Transverse colon (tissue), 4 donors: ENCODE measurements at regions not wholly inside any gene's neighbourhood (a gene's known extent, or its start where the extent isn't known, plus 50 kb on each side); places are given as distances from the start of the nearest gene placed in this dataset.
"Not testable (repeated sequence)": the region's sequence is repeated elsewhere in the genome, so short reads cannot be mapped to it uniquely, and the experiment has no call there.

Experiments used
- DNase-seq: peaks from one replicate; pipeline ENCODE4 v3.0.0-alpha.2; 2019
- H3K27ac ChIP-seq, 4 donors: fragments of 200-600 bp; sonication (generic); 2 replicates each; pipeline ENCODE4 v1.5.1; 2016 to 2018; ENCODE audit warnings: inconsistent platforms in 4 of 4
- H3K27me3 ChIP-seq: fragments of 200-600 bp; sonication (generic); 2 replicates; pipeline ENCODE4 v1.5.1; 2017; ENCODE audit warnings: inconsistent platforms
- H3K36me3 ChIP-seq, 4 donors: fragments of 200-600 bp; sonication (generic); 2 replicates each; pipeline ENCODE4 v1.5.1; 2017 to 2019; ENCODE audit warnings: inconsistent platforms in 4 of 4
- H3K4me1 ChIP-seq, 4 donors: fragments of 200-600 bp; sonication (generic); 2 replicates each; pipeline ENCODE4 v1.5.1; 2017 to 2020; ENCODE audit warnings: inconsistent platforms in 4 of 4
- H3K4me3 ChIP-seq, 4 donors: fragments of 200-600 bp; sonication (generic); 1 replicate in 1 of 4; 2 replicates in 3 of 4; pipeline versions ENCODE4 v1.5.1 to v1.6.1; 2017 to 2019; ENCODE audit warnings: inconsistent platforms in 4 of 4
- H3K9me3 ChIP-seq, 2 donors: fragments of 200-600 bp; sonication (generic); 2 replicates each; pipeline ENCODE4 v1.5.1; 2017 to 2019; ENCODE audit warnings: inconsistent platforms in 2 of 2
- EP300 ChIP-seq: sonication (generic); formaldehyde crosslinking; IDR thresholded peaks from one replicate; pipeline ENCODE4 v1.6.1; 2017; ENCODE audit warnings: antibody characterized with exemption, low read depth
- POLR2A ChIP-seq: fragments of 450-650 bp; IDR thresholded peaks from one replicate; pipeline ENCODE4 v1.6.1; 2016; ENCODE audit warnings: antibody characterized with exemption, mild to moderate bottlenecking, moderate library complexity
- POLR2AphosphoS5 ChIP-seq, 3 donors: sonication (generic); formaldehyde crosslinking; IDR thresholded peaks; one replicate each; pipeline ENCODE4 v1.6.1; 2016; ENCODE audit warnings: antibody characterized with exemption in 3 of 3
- WGBS, 2 donors: methylation state at CpG; one replicate each; pipeline ENCODE4 v1.1.5; 2018; ENCODE audit warnings: low coverage in 1 of 2; 5-methylcytosine and 5-hydroxymethylcytosine counted together
- in situ Hi-C, 4 donors: fragments of 200-750 bp; cut with MboI; loops; one replicate each; pipeline versions ENCODE4 v1.15.0 to v1.15.1; 2017; ENCODE audit warnings: low sequenced_read_pairs in 3 of 4, low pct_ligation_motif_present in 1 of 4, low pct_unique_long_range_greater_than_20kb in 1 of 4
- intact Hi-C: fragments of 100-400 bp; cut with DNase I; formaldehyde crosslinking; loops from one replicate; pipeline ENCODE4 v1.15.1; 2023; ENCODE audit warnings: low total_unique reads
- TF ChIP-seq, protein P1 (sequence below), 5 experiments: fragments of 200-600 bp in 3 of 5; fragments of 450-650 bp in 2 of 5; sonication (generic) in 3 of 5; IDR thresholded peaks; 1 replicate in 2 of 5; 2 replicates in 3 of 5; pipeline ENCODE4 v1.5.1; 2016 to 2017; ENCODE audit warnings: antibody characterized with exemption in 5 of 5, inconsistent platforms in 3 of 5, mild to moderate bottlenecking in 2 of 5, moderate library complexity in 1 of 5

DNA sequence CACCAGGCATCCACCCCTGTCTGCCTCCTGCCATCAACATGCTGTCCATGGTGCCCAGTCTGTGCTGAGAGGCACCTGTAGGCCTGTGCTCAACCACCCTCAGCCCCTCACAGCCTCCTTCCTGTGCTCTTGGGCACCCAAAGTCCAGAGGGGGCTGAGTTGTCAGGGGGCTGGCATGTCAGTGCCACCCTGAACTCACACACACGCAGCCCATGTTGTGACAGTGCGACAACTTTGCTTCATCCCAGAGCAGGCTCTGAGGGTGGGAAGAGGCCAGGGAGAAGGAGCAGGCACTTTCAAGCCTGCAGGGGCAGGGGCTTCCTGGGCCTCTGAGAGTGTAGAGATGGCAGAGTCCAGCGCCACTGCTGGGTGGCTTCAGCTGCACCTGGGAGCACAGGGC lies 491.0 kb downstream of the TMEM135 start:
- Histone ChIP-seq H3K36me3 (no peaks in the 10 kb centered on the region), H3K4me1 (no peaks in the 10 kb centered on the region), H3K27ac (no peak overlapping the region), H3K27me3 (no peaks in the 10 kb centered on the region), H3K4me3 (no peak overlapping the region), H3K9me3 (no peaks in the 10 kb centered on the region)
- WGBS, 2 donors, result 100% methylated on average over 2 of the region's 3 CpGs; no CpG with 5 or more reads in 1 of the 2 donors
- in situ Hi-C loops, result no loop called here
- intact Hi-C loops, result no loop called here
- TF ChIP-seq EP300 (no peak), POLR2AphosphoS5 (IDR thresholded peaks at IDR 0.05) (no peak), POLR2A (no peak)
- TF ChIP-seq, protein P1, sequence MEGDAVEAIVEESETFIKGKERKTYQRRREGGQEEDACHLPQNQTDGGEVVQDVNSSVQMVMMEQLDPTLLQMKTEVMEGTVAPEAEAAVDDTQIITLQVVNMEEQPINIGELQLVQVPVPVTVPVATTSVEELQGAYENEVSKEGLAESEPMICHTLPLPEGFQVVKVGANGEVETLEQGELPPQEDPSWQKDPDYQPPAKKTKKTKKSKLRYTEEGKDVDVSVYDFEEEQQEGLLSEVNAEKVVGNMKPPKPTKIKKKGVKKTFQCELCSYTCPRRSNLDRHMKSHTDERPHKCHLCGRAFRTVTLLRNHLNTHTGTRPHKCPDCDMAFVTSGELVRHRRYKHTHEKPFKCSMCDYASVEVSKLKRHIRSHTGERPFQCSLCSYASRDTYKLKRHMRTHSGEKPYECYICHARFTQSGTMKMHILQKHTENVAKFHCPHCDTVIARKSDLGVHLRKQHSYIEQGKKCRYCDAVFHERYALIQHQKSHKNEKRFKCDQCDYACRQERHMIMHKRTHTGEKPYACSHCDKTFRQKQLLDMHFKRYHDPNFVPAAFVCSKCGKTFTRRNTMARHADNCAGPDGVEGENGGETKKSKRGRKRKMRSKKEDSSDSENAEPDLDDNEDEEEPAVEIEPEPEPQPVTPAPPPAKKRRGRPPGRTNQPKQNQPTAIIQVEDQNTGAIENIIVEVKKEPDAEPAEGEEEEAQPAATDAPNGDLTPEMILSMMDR (IDR thresholded peaks at IDR 0.05), result no peak
- no peak for DNase-seq

DNA sequence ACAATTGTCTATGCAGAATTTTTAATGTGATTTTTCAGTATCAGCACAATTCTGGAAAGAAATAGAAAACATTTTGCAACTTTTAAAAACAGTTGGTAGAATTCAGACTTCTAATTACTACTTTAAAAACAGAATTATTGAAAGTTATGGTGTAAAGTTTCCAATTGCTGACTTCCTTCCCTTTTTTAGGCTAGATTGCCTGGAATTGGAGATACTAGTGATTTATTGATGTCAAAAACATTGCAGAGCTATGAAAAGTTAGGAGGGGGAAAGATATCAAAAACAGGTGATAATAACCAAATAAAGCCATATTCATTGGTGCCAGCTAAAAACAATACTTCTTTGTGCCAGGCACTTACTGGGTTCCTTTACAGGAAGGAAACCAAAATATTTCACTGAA lies 485.5 kb downstream of the TMEM135 start:
- Histone ChIP-seq H3K27me3 (no peaks in the 10 kb centered on the region), H3K27ac (no peak overlapping the region), H3K9me3 (no peaks in the 10 kb centered on the region), H3K4me3 (no peak overlapping the region), H3K36me3 (no peaks in the 10 kb centered on the region), H3K4me1 (no peaks in the 10 kb centered on the region)
- in situ Hi-C loops (no loop called here), intact Hi-C loops (no loop called here)
- no peak for DNase-seq
- TF ChIP-seq EP300 (no peak), POLR2AphosphoS5 (IDR thresholded peaks at IDR 0.05) (no peak)
- TF ChIP-seq, protein P1 (IDR thresholded peaks at IDR 0.05), result no peak

DNA sequence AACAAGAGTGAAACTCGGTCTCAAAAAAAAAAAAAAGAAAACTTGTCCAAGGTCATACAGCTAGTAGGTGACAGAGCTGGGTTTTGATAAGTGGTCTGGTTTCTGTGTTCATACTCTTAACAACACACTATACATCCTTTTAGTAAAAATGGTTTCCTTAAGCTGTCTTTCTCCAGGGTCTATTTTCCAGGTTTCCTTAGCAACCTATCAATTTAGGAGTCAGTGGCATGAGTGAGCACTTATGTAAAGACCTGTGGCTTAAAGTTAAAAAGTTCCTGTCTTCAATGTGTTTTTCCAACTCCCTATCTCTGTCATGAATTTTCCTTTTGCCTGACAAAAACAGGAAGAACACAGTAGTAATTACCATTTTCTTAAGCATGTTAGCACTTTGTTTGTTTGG lies 480.5 kb downstream of the TMEM135 start:
- H3K27me3 ChIP-seq, result no peaks in the 10 kb centered on the region
- 100% methylated on average over 1 of the region's 1 CpG; no CpG with 5 or more reads in 1 of the 2 donors for WGBS, 2 donors
- H3K4me1 ChIP-seq, result no peaks in the 10 kb centered on the region
- no peak overlapping the region for H3K27ac ChIP-seq
- H3K36me3 ChIP-seq, result no peaks in the 10 kb centered on the region
- TF ChIP-seq, protein P1 (IDR thresholded peaks at IDR 0.05), result no peak
- no peak for TF ChIP-seq EP300
- in situ Hi-C loops (no loop called here), intact Hi-C loops (no loop called here)
- no peaks in the 10 kb centered on the region for H3K9me3 ChIP-seq
- no peak overlapping the region for H3K4me3 ChIP-seq
- DNase-seq, result no peak

DNA sequence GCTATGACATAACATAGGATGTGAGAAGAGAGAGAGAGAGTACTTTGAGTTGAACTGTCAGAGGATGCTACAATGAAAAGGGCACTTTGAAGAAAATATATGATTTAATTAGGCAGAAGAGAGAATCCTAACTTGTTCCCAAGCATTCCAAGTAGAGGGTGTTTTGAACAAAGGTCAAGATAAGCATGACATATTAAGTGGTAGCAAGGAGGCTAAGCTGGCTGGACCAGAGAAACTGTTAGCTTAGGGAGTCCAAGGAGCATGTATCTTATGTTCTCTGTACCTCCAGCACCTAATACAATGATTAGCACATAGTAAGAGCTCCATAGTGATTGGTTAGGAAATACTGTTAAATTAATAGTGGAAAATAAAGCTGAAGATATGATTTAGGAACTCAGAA lies 479.6 kb downstream of the TMEM135 start:
- DNase-seq, result no peak
- Histone ChIP-seq H3K4me1 (no peaks in the 10 kb centered on the region), H3K4me3 (no peak overlapping the region), H3K36me3 (no peaks in the 10 kb centered on the region), H3K27me3 (no peaks in the 10 kb centered on the region), H3K27ac (no peak overlapping the region), H3K9me3 (no peaks in the 10 kb centered on the region)
- in situ Hi-C loops (no loop called here), intact Hi-C loops (no loop called here)
- TF ChIP-seq POLR2A, result no peak
- no peak for TF ChIP-seq EP300
- TF ChIP-seq, protein P1 (IDR thresholded peaks at IDR 0.05), result no peak
- no peak for TF ChIP-seq POLR2AphosphoS5 (IDR thresholded peaks at IDR 0.05)

DNA sequence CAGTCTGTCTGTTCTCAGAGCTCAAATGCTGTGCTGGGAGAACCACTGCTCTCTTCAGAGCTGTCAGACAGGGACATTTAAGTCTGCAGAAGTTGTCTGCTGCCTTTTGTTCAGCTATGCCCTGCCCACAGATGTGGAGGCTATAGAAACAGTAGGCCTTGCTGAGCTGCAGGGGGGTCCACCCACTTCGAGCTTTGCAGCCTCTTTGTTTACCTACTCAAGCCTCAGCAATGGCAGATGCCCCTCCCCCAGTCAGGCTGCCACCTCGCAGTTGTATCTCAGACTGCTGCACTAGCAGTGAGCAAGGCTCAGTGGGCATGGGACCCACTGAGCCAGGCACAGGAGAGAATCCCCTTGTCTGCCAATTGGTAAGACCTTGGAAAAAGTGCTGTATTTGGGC lies 470.0 kb downstream of the TMEM135 start:
- 30% methylated on average over 2 of the region's 2 CpGs; no CpG with 5 or more reads in 1 of the 2 donors for WGBS, 2 donors
- H3K27ac ChIP-seq, H3K27me3 ChIP-seq, H3K9me3 ChIP-seq, intact Hi-C loops, H3K4me3 ChIP-seq, H3K4me1 ChIP-seq, DNase-seq, in situ Hi-C loops, H3K36me3 ChIP-seq: not testable (repeated sequence)

DNA sequence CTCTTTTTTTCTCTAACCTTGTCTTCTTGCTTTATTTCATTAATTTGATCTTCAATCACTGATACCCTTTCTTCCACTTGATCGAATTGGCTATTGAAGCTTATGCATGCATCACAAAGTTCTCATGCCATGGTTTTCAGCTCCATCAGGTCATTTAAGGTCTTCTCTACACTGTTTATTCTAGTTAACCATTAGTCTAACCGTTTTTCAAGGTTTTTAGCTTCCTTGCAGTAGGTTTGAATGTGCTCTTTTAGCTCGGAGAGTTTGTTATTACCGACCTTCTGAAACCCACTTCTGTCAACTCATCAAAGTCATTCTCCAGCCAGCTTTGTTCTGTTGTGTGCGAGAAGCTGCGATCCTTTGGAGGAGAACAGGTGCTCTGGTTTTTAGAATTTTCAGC lies 469.2 kb downstream of the TMEM135 start:
- H3K4me3 ChIP-seq, H3K4me1 ChIP-seq, H3K27me3 ChIP-seq, DNase-seq, H3K9me3 ChIP-seq, H3K27ac ChIP-seq, intact Hi-C loops, H3K36me3 ChIP-seq, in situ Hi-C loops: not testable (repeated sequence)
- WGBS, 2 donors, result 40 to 62% methylated on average over 5 to 6 of the region's 6 CpGs
